Tibial nerve (tissue), 4 donors: ENCODE measurements at regions not wholly inside any gene's neighbourhood (a gene's known extent, or its start where the extent isn't known, plus 50 kb on each side); places are given as distances from the start of the nearest gene placed in this dataset.

Experiments
- DNase-seq, 2 donors: peaks; one replicate each; pipeline ENCODE4 v3.0.0-alpha.2; 2019; ENCODE audit warnings: low spot score in 2 of 2
- H3K27ac ChIP-seq, 4 donors: fragments of 200-600 bp; sonication (generic) in 3 of 4; one replicate each; pipeline ENCODE4 v1.5.1; 2017 to 2019; ENCODE audit warnings: mild to moderate bottlenecking in 1 of 4
- H3K27me3 ChIP-seq, 2 donors: fragments of 200-600 bp; sonication (generic) in 1 of 2; one replicate each; pipeline versions ENCODE4 v1.5.1 to v1.6.0; 2017 to 2019
- H3K36me3 ChIP-seq, 3 donors: fragments of 200-600 bp; sonication (generic); one replicate each; pipeline ENCODE4 v1.5.1; 2018 to 2019
- H3K4me1 ChIP-seq, 4 donors: fragments of 200-600 bp; sonication (generic) in 3 of 4; one replicate each; pipeline ENCODE4 v1.5.1; 2017 to 2019
- H3K4me3 ChIP-seq, 4 donors: fragments of 200-600 bp; sonication (generic) in 3 of 4; one replicate each; pipeline ENCODE4 v1.5.1; 2017 to 2019; ENCODE audit warnings: mild to moderate bottlenecking in 1 of 4, moderate library complexity in 1 of 4
- H3K9me3 ChIP-seq, 4 donors: fragments of 200-600 bp; sonication (generic) in 3 of 4; one replicate each; pipeline ENCODE4 v1.5.1; 2017 to 2019
- CTCF ChIP-seq, 5 experiments: fragments of 200-600 bp in 3 of 5; fragments of 450-650 bp in 2 of 5; sonication (generic) in 3 of 5; IDR thresholded peaks; one replicate each; pipeline ENCODE4 v1.5.1; 2016 to 2019; ENCODE audit warnings: antibody characterized with exemption in 5 of 5, mild to moderate bottlenecking in 3 of 5, moderate library complexity in 2 of 5
- EP300 ChIP-seq, 2 donors: sonication (generic); formaldehyde crosslinking; IDR thresholded peaks; one replicate each; pipeline ENCODE4 v1.6.1; 2017; ENCODE audit warnings: antibody characterized with exemption in 2 of 2, mild to moderate bottlenecking in 1 of 2
- POLR2A ChIP-seq, 2 donors: fragments of 450-650 bp; IDR thresholded peaks; one replicate each; pipeline ENCODE4 v1.6.1; 2017; ENCODE audit warnings: antibody characterized with exemption in 2 of 2, mild to moderate bottlenecking in 2 of 2, moderate library complexity in 2 of 2
- WGBS, 2 donors: methylation state at CpG; one replicate each; pipeline ENCODE4 v1.1.5; 2018; 5-methylcytosine and 5-hydroxymethylcytosine counted together

GRCh38 chr12:13630354-13630753 lies 351.0 kb downstream of the GRIN2B start:
- Histone ChIP-seq H3K4me1 (no peaks in the 10 kb centered on the region), H3K9me3 (no peaks in the 10 kb centered on the region), H3K27me3 (no peaks in the 10 kb centered on the region), H3K4me3 (no peak overlapping the region), H3K27ac (no peak overlapping the region), H3K36me3 (no peaks in the 10 kb centered on the region)
- no peak for DNase-seq
- 87 to 90% methylated on average over 3 of the region's 3 CpGs for WGBS, 2 donors
- TF ChIP-seq EP300 (IDR thresholded peaks at IDR 0.05) (no peak), POLR2A (IDR thresholded peaks at IDR 0.05) (no peak), CTCF (IDR thresholded peaks at IDR 0.05) (no peak)

- H3K9me3 ChIP-seq, result no peaks in the 10 kb centered on the region
- H3K4me1 ChIP-seq, result no peaks in the 10 kb centered on the region
- 87 to 95% methylated on average over 1 of the region's 1 CpG for WGBS, 2 donors
- DNase-seq, result no peak
- no peaks in the 10 kb centered on the region for H3K27me3 ChIP-seq
- TF ChIP-seq CTCF (IDR thresholded peaks at IDR 0.05), result no peak
- TF ChIP-seq POLR2A (IDR thresholded peaks at IDR 0.05), result no peak
- TF ChIP-seq EP300 (IDR thresholded peaks at IDR 0.05), result no peak
- no peak overlapping the region for H3K4me3 ChIP-seq
- no peaks in the 10 kb centered on the region for H3K36me3 ChIP-seq
- H3K27ac ChIP-seq, result no peak overlapping the region
These were observed 353.3 kb downstream of the GRIN2B start for GRCh38 chr12:13628067-13628466.

GRCh38 chr12:13627536-13627935 lies 353.9 kb downstream of the GRIN2B start:
- Histone ChIP-seq H3K36me3 (no peaks in the 10 kb centered on the region), H3K4me1 (no peaks in the 10 kb centered on the region), H3K27me3 (no peaks in the 10 kb centered on the region), H3K9me3 (no peaks in the 10 kb centered on the region), H3K4me3 (no peak overlapping the region), H3K27ac (no peak overlapping the region)
- no peak for DNase-seq
- TF ChIP-seq EP300 (IDR thresholded peaks at IDR 0.05) (no peak), POLR2A (IDR thresholded peaks at IDR 0.05) (no peak), CTCF (IDR thresholded peaks at IDR 0.05) (no peak)
- WGBS, 2 donors, result 53 to 78% methylated on average over 3 of the region's 3 CpGs

- DNase-seq, result no peak
- peaks cover 0 to 2% (median 0%) of the 10 kb centered on the region in 3 donors for H3K36me3 ChIP-seq
- no peak overlapping the region for H3K27ac ChIP-seq
- H3K4me3 ChIP-seq, result no peak overlapping the region
- no peaks in the 10 kb centered on the region for H3K27me3 ChIP-seq
- TF ChIP-seq POLR2A (IDR thresholded peaks at IDR 0.05), result no peak
- no peak for TF ChIP-seq EP300 (IDR thresholded peaks at IDR 0.05)
- TF ChIP-seq CTCF (IDR thresholded peaks at IDR 0.05), result no peak
- 58 to 60% methylated on average over 3 of the region's 3 CpGs for WGBS, 2 donors
- H3K4me1 ChIP-seq, result no peaks in the 10 kb centered on the region
- H3K9me3 ChIP-seq, result no peaks in the 10 kb centered on the region
These were observed 368.1 kb downstream of the GRIN2B start for GRCh38 chr12:13613297-13613696.

GRCh38 chr12:13609894-13610679 lies 371.3 kb downstream of the GRIN2B start:
- Histone ChIP-seq H3K9me3 (no peaks in the 10 kb centered on the region), H3K4me3 (no peak overlapping the region), H3K27ac (no peak overlapping the region), H3K36me3 (peaks cover 0 to 7% (median 0%) of the 10 kb centered on the region in 3 donors), H3K4me1 (no peaks in the 10 kb centered on the region), H3K27me3 (no peaks in the 10 kb centered on the region)
- TF ChIP-seq CTCF (IDR thresholded peaks at IDR 0.05), result no peak
- no peak for TF ChIP-seq POLR2A (IDR thresholded peaks at IDR 0.05)
- TF ChIP-seq EP300 (IDR thresholded peaks at IDR 0.05), result no peak
- no peak for DNase-seq
- 62 to 68% methylated on average over 4 of the region's 4 CpGs for WGBS, 2 donors
